ENCODE measurements at regions not wholly inside any gene's neighbourhood (a gene's known extent, or its start where the extent isn't known, plus 50 kb on each side); places are given as distances from the start of the nearest gene placed in this dataset.

DNA sequence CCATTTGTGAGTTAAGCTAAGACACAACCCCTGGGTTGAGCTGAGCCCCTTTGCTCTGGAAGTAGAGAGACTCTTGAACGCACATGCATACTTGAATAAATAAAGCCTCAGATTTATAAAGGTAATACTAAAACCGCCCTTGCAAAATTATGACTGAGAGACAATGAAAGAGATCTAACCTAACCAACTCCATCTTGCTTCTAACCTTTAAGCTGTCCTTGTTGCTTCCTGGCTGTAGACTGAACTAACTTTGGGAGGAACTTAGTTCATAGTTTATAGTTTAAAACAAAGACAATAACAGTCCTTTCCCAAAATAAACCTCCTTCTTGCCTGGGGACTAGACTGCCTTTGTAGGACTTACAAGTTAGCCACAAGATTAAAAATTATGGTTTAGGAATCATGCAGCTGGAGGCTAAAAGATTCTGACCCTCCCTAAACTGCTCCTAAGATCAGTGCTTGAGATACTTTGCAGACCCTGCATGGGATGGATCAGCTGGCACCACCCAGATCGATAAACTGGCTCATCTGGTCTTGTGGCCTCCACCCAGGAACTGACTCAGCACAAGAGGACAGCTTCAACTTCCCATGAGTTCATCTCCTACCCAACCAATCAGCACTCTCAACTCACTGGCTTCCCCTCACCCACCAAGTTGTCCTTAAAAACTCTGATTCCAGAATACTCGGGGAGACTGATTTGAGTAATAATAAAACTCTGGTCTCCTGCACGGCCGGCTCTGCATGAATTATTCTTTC is 240.2 kb upstream of the SLC14A2 start:
- Histone ChIP-seq H3K4me2 (ENCODE audit: low read depth, low read length) (no peak overlapping the region), H3K9ac (ENCODE audit: insufficient read depth, low read depth, low read length) (no peak overlapping the region), H3K4me1 (ENCODE audit: insufficient read depth, low read length) (no peaks in the 10 kb centered on the region), H3K36me3 (replicated peaks in 1 of 2; ENCODE audit: control insufficient read depth in 1 of 2, insufficient read depth in 2 of 2, low read length in 2 of 2) (no peaks in the 10 kb centered on the region), H3K79me2 (ENCODE audit: insufficient read depth, low read length) (no peaks in the 10 kb centered on the region), H3K4me3 (replicated peaks in 1 of 3; ENCODE audit: insufficient read depth in 1 of 3, low read depth in 2 of 3, low read length in 3 of 3) (no peak overlapping the region), H2AFZ (ENCODE audit: low read length) (no peak overlapping the region), H3K27me3 (ENCODE audit: control insufficient read depth in 1 of 2, insufficient read depth in 2 of 2, low read length in 2 of 2) (no peaks in the 10 kb centered on the region), H3K27ac (ENCODE audit: extremely low read length, insufficient read depth, low read length) (no peak overlapping the region), H4K20me1 (ENCODE audit: insufficient read depth, low read length) (no peaks in the 10 kb centered on the region), H3K9me3 (ENCODE audit: low read length) (no peaks in the 10 kb centered on the region)
- CTCF ChIA-PET (ENCODE audit: low intra/inter-chr PET ratio, low total read pairs), result no interaction called here
- ATAC-seq, result no peak
- in situ Hi-C loops (cut with HindIII; ENCODE audit: extremely low pct_ligation_motif_present, low pct_unique_long_range_greater_than_20kb) (no loop called here), intact Hi-C loops (cut with micrococcal nuclease; ENCODE audit: unreplicated experiment) (no loop called here)
- POLR2A ChIA-PET, result no interaction called here
- 11% methylated on average over 5 of the region's 6 CpGs for WGBS (ENCODE audit: low lambda C conversion rate)
- FAIRE-seq, result no peak
- TF ChIP-seq DMAP1 (CRISPR knock-in tag; IDR thresholded peaks at IDR 0.05) (no peak), ATF1 (CRISPR knock-in tag; IDR thresholded peaks at IDR 0.05) (no peak), POLR2A (IDR thresholded peaks at IDR 0.05; ENCODE audit: insufficient read depth in 1 of 2, low read depth in 2 of 2, low read length in 2 of 2) (no peak), SUZ12 (IDR thresholded peaks at IDR 0.05; ENCODE audit: low read depth, low read length) (no peak), TCF7L2 (IDR thresholded peaks at IDR 0.05; ENCODE audit: low read depth, low read length) (no peak), ARHGAP35 (CRISPR knock-in tag; IDR thresholded peaks at IDR 0.05; ENCODE audit: borderline replicate concordance) (no peak), ZSCAN30 (CRISPR knock-in tag; IDR thresholded peaks at IDR 0.05) (no peak), BORCS8-MEF2B (CRISPR knock-in tag; IDR thresholded peaks at IDR 0.05) (no peak), XBP1 (CRISPR knock-in tag; IDR thresholded peaks at IDR 0.05) (no peak)
- TF ChIP-seq, protein P1, sequence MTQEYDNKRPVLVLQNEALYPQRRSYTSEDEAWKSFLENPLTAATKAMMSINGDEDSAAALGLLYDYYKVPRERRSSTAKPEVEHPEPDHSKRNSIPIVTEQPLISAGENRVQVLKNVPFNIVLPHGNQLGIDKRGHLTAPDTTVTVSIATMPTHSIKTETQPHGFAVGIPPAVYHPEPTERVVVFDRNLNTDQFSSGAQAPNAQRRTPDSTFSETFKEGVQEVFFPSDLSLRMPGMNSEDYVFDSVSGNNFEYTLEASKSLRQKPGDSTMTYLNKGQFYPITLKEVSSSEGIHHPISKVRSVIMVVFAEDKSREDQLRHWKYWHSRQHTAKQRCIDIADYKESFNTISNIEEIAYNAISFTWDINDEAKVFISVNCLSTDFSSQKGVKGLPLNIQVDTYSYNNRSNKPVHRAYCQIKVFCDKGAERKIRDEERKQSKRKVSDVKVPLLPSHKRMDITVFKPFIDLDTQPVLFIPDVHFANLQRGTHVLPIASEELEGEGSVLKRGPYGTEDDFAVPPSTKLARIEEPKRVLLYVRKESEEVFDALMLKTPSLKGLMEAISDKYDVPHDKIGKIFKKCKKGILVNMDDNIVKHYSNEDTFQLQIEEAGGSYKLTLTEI (CRISPR knock-in tag; conservative IDR thresholded peaks at IDR 0.05), result no peak
- no TSS peak for BruUV-seq (replicated peaks)
- DNase-seq (ENCODE audit: low spot score), result no peak
